Dermis blood vessel endothelial cell (primary cell): ENCODE measurements at regions not wholly inside any gene's neighbourhood (a gene's known extent, or its start where the extent isn't known, plus 50 kb on each side); places are given as distances from the start of the nearest gene placed in this dataset.

Source experiments
- DNase-seq: peaks from one replicate; pipeline ENCODE4 v3.0.0; 2010

DNA sequence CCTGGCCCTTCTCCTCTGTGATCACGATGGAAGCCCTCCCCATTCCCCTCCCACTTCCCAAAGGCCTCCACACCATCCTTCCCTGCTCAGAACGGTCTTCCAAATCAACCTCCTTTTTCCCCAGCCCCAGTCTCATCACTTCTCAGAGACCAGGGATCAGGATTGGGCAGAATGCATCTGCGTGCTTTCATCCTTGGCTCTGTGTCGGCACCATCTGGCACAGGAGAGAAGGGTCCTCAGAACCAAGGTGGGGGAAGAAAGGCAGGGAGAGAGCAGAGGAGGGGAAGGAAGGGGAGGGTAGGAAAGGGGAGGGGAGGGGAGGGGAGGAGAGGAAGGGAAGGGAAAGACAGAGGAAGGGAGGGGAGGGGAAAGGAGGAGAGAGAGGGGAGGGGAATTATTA lies 52.4 kb upstream of the FICD start:
- DNase-seq: no peak

DNA sequence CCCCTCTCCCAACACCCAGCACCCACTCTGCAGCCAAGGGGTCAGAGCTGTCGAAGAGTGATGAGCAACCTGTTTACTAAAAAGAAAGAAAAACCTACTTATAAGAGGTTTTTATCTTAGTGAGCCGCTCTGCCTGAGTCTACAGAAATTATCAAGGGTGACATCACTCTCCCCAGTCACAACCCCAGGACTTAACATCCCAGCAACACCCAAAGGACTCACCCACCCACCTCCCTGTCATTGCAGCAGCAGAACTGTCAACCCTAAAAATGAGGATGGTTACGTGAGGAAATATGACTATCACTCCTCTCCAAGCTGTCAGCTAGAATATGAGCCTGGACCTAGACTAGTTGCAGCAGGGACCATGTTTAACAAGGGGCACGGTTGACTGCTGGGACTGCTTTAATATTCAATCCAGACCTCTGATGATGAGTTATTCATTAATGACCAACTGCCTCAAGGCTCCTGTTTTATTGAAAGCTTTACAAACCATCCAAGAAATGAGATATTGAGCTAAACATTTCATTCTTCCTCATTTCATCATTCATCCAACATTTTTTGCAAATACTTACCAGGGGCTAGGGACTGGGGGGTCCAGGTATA lies 53.9 kb upstream of the FICD start:
- no peak for DNase-seq

DNA sequence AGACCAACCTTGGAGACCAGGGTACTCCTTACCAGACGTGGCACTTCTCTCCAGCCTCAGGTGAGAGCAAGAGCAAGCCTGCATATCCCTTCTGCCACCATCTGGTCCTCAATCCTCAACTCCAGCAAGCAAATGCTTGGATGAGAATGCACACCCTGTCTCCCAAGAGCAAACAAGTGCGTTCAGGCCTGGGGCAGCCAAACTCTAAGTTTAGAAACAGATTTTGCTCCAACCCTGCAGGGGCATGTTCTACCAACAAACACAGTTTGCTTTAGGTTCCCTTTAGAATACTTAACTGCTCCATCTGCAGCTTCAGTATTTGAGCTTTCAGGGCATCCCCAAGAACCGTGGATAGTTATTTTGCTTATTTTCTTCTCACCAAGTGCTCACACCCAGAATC lies 55.9 kb upstream of the FICD start:
- DNase-seq: no peak

DNA sequence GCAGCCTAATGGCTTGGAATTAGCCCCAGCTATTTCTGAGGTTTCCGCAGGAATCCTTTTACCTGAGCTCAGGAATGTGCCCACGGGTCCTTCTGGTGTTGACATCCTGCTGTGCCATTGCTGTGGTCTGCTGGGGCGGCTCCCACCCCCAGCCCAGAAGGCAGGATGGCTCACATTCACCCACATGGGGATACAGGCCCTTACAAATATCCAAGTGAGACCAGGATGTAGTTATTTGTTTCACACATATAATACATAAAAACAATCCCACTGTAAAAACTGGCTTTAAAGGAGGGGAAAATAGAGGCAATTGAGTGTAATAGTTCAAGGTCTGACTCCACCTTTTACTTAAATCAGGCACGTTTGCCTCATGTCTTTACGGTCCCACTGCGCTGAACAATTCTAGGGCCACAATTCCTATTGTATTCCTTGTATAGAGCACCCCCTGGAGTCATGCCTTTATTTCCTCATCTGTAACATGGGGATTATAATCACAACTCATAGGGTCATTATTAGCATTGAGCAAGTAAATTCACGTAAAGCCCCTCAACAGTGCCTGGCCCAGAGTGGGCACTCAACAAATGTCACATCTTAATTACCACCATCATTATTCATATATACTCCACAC lies 57.2 kb upstream of the FICD start:
- peak; percentile 31 for DNase-seq

DNA sequence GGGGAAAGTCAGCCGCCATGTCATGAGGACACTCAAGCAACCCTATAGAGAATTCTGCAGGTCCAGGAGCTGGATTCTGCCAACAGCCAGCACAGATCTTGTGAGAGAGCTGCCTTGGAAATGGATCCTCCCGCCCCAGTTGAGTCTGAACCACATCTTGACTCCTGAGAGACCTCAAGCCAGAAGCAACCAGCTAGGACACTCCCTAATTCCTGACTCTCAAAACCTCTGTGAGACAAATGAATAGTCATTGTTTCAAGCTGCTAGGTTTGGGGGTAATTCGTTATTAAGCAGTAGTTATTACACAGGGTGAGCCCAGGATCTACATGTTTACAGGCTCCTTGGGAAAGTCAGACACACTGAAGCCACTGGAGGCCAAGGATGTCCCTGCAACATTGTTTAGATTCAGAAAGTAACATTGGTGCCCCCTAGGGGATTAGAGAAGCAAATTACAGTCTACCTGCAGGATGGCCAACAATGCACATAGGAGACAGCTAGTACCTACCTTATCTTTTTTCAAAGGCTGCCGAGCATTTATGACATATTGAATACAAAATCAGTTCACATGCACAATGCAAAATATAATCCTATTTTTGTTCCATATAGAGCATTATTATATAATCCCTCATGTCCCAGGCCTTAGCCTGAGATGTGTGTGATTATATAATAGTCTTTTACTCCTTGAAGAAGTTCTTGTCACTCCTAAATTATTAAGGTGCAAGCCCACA lies 57.9 kb upstream of the FICD start:
- peak; percentile 71 for DNase-seq

DNA sequence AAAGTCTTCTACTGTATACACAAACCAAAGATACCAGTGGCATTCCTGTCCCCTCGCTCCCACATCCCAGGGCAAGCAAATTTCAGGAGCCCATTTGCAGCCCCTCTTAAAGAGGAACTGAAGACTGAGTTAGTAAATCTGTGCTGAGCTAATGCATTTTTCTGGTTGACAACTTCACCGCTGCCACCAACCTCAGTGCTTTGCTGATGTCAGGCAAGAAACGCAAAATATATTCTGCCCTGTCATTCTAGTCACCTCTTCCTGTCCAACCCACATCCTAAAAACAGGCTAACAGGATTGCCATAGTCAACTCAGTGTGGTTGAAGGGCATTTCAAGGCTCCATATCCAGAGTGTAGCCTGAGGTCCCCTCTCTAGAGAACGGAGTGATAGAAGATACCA lies 59.4 kb upstream of the FICD start:
- no peak for DNase-seq

DNA sequence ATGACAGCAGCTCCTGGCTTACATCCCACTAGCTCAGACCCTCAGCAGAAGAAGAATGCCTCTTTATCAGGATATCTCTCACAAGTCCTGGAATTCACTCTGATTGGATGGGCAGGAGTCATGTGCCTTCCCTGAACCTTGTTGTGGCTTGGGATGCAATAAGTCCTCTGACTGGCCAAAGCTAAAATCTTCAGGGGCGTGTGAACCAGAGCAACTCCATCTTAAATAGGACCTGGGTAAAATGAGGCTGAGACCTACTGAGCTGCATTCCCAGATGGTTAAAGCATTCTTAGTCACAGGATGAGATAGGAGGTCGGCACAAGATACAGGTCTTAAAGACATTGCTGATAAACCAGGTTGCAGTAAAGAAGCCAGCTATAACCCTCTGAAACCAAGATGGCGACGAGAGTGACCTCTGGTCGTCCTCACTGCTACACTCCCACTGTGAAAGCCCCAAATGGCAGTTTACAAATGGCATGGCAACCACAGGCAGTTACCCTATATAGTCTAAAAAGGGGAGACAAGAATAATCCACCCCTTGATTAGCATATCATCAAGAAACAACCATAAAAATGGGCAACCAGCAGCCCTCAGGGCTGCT lies 60.4 kb upstream of the FICD start:
- DNase-seq: no peak

DNA sequence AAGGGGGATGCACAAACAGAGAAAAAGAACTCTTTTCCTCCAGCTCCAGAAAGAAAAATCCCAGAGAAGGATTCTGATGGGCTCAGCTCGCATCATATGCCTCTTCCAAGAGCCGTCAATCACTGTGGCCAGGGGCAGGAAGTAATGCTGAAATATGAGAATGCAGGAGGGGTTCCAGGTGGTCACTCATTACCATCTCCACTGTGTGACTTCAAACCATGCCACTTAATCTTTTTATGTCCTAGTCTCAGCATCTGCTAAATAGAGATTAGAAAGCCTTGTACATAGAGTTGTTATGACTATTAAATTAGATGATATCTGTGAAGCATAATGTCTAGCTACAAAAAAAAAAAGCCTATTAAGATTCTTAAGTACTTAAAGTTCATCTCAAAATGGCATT lies 65.6 kb upstream of the FICD start:
- no peak for DNase-seq

DNA sequence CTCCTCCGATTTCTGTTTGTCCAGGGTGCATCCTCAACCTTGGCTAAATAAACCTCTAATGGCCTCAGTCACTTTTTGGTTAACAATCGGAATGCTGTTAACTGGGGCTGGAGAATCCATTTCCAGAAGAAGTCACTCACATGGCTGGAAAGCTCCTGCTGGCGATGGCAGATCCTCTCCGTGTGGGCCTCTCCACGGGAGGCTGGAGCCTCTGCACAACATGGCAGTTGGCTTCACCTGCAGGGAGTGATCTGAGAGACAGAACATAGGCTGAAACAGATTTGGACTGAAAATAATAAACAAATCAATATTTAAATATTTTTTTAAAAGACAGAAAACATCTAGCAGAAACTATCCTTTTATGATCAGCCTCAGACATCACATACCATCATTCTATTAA lies 66.8 kb upstream of the FICD start:
- no peak for DNase-seq

DNA sequence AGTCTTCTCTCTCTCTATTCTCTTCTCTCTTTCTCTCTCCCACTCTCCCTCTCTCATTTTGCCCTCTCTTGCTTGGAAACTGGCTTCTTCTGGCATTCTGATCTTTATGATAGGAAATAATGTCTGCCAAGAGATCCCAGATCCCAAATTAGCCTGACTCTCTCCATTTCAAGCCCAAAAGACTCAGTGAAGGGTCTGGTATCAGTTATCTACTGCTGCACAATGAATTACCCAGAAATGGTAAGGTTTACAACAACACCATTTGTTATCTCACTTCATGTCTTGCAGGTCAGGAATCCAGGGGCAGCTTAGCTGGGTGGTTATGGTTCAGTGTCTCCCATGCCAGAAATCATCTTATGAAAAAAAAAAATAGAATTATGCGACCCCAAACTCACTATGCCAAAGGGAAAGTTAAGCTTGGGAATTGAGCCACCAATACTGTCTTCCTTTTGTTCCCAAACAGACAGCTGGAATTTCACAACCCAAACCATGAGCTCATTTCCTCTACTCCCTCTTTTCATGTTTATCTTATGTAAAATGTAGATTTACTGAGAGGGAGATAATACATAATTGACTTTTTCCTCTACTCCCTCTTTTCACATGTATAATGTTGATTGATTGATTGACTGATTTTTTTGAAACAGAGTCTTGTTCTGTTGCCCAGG lies 67.8 kb upstream of the FICD start:
- DNase-seq: no peak

DNA sequence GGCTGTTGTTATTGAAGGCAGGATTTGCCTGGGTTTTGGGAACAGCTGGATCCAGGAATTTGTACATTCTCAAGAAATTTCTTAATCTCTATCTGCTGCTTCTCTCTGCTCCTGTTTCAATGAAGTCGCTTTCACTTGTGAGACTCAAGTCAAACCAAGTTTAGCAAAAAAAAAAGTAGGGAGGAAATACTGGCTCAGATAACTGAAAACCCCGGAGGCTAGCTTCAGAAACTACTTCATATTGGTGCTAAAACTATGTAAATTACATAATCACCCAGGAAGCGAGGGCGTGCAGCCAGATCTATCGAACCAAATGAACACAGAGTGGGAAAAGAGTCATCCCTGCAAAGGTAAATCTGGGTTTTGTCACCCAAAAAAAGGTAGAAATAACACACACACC lies 68.3 kb upstream of the FICD start:
- DNase-seq: no peak

DNA sequence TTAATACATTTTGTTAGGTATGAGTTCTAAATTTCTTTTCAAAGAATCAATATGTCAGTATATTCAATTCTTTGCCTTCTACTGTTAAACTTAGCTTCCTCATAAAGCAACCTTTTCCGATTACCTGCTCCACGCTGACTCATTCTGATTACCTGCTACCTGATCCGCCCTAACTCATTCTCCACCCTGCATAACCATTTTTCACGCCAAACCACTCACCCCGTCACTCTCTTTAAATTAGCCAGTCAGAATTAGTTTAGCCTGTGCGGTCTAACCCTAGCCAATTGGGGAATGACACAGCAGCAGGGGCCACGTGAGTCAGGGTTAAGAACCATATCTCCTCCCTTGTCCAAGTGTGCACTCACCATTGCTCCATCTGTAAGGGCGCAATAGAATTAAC lies 72.2 kb upstream of the FICD start:
- no peak for DNase-seq

DNA sequence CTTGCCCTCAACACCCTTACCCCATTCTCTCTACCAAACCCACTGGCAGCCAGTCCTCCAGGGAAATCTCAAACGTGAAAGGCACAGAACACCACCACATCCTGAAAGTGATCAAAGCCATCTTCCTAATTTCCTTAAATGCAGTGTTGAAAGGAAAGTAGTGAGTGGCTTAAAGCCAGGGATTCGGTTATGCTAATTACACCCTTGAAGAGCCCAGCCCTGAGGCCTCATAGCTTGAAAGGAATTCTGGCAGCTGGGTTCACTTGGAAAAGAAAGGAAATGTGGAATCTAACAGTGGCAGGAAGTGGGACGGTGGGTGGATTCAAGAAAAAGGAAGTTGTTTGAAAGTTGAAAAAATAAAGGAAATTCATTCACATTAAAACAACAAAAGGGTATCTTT lies 73.0 kb upstream of the FICD start:
- DNase-seq: peak; percentile 31

DNA sequence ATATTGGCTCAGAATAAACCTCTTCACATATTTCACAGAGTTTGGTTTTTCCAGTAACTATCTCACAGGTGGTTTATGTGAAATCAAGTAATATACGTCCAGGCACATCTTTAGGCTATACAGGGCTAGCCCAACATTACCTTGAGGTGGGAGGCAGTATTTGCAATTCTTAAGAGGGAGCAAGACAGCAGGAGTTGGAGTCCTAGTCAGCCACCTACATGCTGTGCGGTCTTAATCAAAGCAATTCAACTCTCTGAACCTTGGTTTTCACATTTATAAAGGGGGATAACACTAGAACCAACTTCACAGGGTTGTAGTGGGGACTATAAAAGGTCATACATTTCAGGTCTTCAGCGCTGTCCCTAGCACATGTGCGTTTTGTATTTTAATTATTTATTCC lies 73.5 kb upstream of the FICD start:
- DNase-seq: no peak

DNA sequence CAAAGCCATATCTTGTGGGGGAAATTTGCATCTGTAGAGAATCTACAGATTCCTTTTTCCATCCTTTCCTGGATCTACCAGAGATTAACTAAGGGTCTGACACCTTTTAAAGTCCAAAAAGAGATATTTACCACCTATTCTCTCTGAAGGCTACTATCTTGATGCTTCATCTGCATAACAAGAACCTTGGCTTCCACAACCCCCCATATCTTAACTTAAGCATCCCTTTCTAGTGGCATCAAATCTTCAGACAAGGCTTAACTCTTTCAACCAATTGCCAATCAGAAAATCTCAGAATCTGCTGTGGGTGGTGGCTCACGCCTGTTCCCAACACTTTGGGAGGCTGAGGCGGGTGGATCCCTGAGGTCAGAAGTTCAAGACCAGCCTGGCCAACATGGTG lies 74.3 kb upstream of the FICD start:
- no peak for DNase-seq

DNA sequence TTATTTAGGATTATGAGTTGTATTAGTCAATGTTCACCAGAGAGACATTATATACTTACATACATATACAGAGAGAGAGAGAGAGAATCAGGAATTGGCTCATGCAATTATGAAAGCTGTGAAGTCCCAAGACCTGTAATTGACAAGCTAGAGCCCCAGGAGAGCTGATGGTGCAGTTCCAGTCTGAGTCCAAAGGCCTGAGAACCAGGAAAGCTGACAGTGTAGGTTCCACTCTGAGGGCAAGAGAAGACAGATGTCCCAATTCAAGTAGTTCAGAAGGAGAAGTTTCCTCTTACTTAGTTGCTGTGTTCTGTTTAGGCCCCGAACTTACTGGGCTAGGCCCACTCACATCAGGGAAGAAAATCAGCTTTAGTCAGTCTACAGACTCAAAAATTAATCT lies 76.4 kb upstream of the FICD start:
- no peak for DNase-seq

DNA sequence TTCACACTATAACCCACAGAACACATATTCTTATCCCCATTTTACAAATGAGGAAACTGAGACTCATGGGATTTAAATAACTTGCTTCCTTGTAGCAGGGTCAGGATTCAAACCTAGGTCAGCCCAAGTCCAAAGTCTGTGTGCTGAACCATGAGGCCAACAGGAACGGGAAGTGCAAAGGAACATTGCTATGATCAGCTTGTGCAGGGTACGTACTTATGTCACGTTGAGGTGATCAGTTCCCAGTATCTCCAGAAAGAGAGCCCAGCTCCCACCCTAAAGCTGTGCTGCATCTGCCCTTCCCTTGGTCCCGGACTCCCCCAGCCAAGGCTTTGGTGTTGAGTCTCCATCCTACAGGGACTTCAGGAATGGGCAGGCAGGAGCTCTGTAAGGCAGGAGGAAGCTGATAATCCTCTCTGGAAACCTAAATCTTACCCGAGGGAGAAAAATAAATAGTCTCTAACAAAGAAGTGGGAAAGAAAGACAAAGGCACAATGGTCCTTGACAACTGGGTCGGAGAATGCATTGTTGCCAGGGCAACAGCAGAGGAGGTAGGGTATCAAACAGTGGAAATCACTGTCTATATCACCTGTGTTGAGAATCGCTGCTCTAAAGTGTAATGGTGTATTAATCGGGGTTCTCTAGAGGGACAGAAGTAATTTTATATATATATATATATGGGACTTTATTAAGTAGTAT lies 82.5 kb upstream of the FICD start:
- no peak for DNase-seq

DNA sequence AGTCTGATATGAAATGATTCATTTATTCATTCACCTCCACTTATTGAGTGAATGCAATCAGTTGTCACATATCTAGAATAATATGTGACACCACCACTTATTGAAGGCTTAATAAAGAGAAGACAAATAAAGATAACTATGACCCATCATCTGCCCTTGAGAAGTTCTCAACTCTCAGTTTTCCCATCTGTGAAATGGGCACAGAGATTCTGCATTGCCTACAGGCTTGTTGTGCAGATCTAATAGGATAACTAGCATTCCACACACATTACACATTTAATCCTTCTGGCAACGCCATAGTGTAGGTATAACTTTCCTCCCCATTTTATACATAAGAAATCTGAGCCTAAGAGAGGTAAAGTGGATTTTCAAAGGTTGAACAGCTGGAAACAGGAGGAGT lies 84.2 kb upstream of the FICD start:
- no peak for DNase-seq

DNA sequence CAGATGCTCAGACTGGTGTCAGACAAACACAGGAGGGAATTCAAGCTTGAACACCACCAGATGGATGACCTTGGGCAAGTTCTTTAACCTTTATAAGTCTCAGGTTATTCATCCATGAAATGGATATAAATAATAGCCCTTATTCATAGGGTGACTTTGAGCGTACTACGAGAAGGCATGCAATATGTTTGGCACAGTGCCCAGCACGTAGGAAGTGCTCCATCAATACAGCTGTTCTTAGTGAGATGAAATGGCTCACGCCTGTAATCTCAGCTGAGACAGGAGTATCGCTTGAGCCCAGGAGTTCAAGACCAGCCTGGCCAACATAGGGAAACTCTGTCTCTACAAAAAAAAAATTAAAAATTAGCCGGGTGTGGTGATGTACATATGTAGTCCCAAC lies 84.8 kb upstream of the FICD start:
- DNase-seq: peak; percentile 17

DNA sequence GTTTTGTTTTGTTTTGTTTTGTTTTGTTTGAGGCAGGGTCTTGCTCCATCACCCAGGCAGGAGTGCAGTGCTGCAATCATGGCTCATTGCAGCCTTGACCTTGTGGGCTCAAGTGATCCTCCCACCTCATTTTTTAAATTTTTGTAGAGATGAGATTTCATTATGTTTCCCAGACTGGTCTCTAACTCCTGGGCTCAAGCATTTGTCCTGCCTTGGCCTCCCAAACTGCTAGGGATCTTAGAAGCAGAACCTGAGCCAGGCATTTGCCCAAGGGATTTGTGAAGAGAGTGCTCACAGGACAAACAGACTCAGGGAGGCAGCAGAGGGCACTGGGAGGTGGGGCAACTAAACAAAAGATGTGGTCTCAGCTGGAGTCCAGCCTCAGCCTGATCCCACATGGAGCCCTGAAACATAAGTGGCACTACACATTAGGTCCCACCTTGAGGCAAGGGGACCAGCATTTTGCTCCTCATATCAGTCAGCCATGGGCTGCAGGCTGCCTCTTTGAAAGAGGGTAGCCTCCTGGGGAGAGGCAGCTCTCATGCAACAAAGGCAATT lies 86.2 kb upstream of the CMKLR1 start:
- DNase-seq: no peak

DNA sequence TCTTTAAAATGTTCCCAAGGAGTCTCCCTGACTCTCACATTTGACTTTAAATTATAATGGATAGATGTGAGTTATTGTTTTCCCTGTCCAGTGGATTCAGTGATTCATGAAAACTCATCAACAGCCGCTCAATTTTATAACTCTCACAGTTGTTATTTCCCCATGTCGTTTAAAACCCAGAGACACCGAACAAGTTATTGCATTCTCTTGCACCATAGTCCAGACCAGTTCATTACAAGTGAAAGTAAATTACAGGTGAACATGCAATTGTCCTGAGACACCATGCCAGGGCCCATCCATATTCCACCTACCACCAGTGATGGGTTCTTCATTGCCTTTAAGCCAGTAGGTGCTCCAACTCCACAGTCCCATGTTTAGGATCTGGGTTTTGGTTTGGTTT lies 85.7 kb upstream of the CMKLR1 start:
- DNase-seq: no peak

DNA sequence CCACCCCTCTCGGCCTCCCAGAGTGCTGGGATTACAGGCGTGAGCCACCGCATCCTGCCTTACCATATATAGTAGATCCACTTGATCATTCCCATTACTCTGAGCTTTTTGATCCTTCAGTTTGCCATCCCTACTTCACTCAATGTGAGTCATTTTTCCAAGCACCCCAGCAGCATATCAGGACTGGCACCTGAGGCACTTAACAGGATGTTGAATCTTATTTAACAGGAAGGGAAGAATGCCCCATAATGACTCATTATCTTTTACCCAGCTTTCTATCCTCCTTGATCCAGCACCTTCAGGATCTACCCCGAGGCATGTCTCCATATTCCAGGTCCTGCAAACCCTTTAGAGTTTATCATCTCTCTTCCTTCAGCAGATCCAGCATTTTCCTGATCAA lies 84.9 kb upstream of the CMKLR1 start:
- DNase-seq: no peak

DNA sequence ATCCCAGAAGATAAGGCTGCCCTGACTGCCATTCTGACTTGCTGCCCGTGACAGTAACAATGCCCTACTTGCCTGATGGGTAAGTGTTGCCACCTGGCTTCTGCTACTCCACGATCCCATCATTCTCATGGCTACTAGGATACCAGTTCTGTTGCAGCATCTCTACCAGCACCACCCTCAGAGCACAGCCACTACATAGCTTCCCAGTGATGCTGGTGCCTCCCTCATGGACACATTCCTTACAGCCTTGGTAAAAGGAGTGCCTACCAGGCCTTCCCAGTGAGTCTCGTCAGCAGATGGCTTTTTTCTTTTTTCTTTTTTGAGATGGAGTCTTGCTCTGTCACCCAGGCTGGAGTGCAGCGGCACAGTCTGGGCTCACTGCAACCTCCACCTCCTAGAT lies 84.4 kb upstream of the CMKLR1 start:
- DNase-seq: no peak
